ENCODE measurements at regions not wholly inside any gene's neighbourhood (a gene's known extent, or its start where the extent isn't known, plus 50 kb on each side); places are given as distances from the start of the nearest gene placed in this dataset.
"Not testable (repeated sequence)": the region's sequence is repeated elsewhere in the genome, so short reads cannot be mapped to it uniquely, and the experiment has no call there.

DNA sequence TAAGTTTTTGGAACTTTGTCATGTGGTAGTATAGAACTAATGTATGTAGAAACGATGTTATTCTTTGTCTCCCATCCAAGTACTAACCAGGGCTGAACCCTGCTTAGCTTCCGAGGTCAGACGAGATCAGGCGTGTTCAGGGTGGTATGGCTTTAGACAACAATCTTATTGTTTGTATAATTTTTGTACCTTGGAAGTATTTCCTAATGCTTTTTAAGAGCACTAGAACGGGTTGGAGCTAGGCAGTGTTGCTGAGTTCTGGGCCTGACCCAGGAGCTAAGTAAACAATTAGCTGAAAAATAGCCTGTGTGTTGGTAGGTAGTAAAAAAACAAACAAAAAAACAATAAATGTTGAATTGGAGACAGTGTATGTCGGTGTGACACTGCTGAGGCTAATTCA, 244.3 kb downstream of the EMP1 start:
- DNase-seq (ENCODE audit: low read depth in 3 of 3), result no peak

- DNase-seq (ENCODE audit: low read depth in 3 of 3), result no peak
Measured at GRCh38 chr12:13437541-13437940, 241.0 kb downstream of the EMP1 start.

DNA sequence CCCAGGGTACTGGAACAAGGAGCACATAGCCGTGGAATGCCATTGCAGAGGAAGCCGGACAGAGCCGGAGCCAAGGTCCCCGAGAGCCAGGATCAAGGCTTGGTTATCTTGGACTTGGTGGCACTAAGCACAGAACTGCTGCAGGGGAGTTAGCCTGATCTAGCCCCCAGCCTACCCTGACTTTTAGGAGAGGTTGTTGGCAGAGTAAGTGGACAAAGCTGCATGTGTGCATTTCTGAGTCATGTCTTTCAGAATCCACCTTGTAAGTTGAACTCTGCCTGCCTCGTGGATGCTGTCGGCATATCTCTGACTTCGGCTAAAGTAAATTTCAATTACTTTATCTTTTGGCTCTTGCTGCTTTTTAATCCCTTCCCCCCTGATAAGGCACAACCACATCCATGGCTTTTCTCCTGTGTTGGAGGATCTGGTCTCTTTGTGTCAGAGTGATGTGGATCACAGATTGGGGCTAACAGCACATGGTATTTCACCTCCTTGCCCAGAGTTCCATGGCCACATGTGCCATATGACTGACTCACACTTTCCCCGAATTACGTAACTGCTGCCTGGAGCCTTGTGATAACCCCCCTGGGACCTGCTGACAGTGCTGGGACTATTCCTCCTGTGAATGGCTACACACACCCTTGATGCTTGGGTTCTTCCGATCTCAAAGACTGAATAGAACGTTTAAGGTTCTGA, 240.3 kb downstream of the EMP1 start:
- DNase-seq (ENCODE audit: low read depth in 3 of 3), result no peak

DNA sequence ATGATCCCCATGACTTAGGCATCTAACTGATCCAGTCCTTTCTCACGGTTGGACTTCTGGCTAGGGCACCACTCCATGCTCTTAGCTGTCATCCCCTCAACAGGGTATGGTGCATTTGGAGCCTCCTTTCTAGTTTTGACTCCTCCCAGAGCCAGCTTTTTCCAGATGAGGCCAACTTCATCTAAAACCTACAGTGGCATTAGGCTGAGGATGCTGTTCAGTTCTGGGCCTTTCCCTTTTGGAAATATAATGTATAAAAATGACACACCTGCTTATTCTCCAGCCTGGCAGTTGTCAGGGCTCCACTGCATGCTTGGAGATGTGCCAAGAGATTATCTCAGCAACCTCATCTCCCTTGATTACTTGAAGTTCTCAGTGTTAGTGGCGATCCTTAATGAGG, 239.7 kb downstream of the EMP1 start:
- no peak for DNase-seq (ENCODE audit: low read depth in 3 of 3)

DNA sequence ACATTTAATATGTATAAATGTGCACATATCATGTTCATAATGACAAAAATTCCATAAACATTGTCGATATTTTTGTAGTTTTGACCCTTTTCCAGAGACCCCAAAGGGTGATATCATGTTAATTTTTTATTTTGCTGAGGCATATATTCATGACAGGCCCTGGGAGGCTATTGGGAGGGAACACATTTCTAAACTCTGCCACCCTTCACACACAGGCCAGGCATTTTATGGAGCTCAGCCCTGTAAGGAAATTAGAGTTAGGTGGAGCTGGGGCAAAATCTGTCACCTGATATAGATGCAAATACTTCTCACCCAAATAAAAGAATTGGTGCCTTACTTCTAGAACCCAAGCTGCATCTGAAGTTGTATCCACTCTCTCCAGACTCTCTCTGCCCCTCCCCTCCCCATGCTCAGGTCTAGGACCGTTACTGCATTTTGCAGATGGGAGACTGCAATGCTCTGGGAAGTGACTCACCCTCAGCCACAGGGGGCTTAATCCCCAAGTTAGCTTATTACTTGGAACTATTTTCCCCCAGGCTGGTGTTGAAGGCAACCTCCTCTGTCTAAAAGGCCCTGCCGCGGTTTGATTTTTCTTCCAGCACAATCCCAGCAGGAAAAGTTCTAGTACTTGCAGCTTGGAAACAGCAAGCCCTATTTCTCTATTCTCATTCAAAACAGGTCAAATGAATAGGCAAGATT, 238.9 kb downstream of the EMP1 start:
- no peak for DNase-seq (ENCODE audit: low read depth in 3 of 3)

DNA sequence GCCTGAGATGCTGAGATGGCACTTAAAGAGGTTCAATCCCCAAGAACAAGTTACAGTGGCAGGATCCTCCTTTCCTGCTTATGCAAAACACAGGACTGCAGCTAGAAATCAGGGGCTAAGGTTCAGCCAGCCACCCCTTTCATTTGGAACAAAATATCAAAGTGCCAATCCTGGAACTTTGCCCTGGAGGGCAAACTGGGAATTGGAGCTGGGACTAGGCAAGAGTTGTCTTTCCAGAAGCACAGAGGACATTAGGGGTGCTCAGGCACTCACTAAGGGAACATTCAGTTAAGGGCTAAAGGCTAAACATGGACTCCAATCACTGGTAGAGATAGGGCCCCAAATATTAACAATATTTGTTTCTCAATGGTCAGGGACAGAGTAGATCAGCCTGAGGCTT, 237.2 kb downstream of the EMP1 start:
- DNase-seq (ENCODE audit: low read depth in 3 of 3), result no peak

GRCh38 chr12:13431041-13431440, 234.5 kb downstream of the EMP1 start:
- no peak for DNase-seq (ENCODE audit: low read depth in 3 of 3)

- no peak for DNase-seq (ENCODE audit: low read depth in 3 of 3)
Measured at GRCh38 chr12:13428538-13429265, 232.2 kb downstream of the EMP1 start.

DNA sequence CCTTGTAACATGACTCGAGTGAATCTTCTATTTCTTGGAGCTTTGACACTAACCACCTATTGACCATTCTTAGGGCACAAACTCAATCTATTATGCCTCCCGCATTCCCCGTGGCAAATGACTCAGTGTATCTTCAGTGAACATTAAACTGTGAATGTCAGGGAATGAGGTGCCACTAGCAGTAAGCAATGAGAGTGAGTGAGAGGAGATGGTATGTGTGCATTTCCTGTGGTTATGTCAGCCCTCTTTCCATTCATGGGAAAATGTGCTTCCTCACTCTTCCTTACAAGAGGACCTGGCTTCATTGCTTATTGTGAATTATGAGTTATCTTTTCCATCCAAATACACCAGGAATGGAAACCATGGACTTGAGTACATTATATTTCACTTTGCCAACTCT, 229.2 kb downstream of the EMP1 start:
- DNase-seq (ENCODE audit: low read depth in 3 of 3), result no peak

DNA sequence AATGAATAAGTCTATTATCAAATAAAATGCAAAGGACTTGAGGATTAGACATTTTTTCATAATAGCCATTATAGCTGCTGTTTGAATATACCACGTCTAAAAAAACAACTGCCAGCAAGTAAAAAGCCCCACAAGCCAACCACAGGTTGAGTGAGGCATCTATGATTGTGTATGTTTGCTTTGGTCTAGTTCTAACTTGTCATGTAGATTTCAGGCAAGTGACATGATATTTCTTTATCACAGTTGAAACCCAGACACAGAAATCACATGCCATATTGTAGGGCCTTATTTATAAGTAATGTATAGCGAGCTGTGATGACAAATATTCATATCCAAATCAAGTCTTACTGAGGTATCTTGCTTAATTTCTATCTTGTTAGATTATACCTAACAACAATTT, 225.8 kb downstream of the EMP1 start:
- no peak for DNase-seq (ENCODE audit: low read depth in 3 of 3)

GRCh38 chr12:13417516-13417915, 221.0 kb downstream of the EMP1 start:
- DNase-seq (ENCODE audit: low read depth in 3 of 3), result no peak

DNA sequence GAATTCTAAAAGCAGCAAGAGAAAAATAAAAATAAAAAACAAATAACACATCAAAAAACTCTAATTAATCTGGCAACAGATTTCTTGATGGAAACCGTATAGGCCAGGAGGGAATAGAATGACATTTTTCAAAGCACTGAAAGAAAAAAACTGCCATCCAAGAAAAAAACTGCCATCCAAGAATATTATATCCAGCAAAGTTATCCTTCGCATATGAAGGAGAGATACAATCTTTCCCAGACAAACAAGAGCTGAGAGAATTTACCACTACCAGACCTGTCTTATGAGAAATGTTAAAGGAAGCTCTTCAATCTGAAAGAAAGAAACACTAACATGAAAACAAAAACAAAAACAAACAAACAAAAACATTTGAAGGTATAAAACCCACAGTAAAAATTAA, 214.8 kb downstream of the EMP1 start:
- DNase-seq (ENCODE audit: low read depth in 3 of 3), result no peak

DNA sequence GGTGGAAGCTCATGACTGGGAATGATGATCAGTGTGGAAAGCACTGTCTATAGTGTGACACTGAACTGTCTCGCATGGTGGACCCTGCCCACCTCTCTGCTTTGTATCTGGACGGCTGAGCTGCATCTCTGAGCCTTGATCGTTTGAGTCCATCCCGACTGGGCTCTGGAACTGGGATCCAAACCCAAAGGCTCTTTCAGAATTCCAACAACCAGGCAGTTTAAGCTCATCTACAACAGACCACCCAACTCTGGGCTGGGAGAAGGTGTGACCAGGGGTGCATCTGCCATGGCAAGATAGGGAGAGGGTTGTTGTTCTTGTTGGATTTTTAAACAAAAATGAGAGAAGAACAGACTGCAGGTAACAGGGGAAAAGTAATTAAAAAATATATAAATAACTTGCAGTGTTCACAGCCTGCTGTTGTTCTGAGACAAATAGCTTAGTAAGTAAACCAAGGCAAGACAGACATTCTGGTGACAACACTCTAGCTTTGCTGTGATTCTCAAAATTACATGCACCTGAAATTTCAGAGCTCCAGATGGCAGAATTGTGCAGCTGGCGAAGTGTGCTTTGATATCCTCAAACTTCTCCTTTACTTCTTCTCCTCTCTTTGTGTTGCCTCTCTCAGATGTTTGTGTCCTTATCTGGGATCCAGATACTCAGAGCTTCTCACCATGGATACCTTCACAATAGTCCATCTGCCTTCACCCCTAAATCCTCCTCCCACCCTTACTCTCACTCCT, 209.6 kb downstream of the EMP1 start:
- no peak for DNase-seq (ENCODE audit: low read depth in 3 of 3)

- DNase-seq (ENCODE audit: low read depth in 3 of 3), result no peak
Measured at GRCh38 chr12:13404631-13405473, 208.3 kb downstream of the EMP1 start.

DNA sequence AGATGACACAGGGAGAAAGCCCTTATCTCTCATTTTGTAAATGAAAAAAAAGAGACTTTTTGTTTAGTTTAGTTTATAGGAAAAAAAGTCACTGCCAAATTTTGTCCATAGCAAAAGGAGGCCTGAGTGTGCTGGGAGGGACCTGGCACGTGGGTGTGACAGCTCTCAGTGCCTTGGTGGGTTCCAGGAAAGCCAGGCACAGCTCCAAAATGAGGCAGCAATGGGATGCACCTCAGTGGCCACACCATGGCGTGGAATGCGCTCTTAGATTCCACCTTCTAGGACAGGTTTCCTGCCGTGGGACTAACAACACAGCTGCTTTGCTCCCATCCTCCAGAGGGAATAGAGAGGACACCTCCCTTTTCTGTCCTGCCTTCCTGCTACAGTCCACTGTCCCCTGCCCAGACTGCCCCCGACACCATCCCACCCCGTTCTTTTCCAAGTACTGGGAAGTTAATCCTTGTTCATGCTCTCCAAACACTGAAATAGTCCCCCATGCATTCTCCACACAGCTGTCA, 207.6 kb downstream of the EMP1 start:
- DNase-seq (ENCODE audit: low read depth in 3 of 3), result no peak

- DNase-seq (ENCODE audit: low read depth in 3 of 3), result not testable (repeated sequence)
Measured at GRCh38 chr12:13391375-13391774, 194.8 kb downstream of the EMP1 start.

GRCh38 chr12:13390918-13391317, 194.4 kb downstream of the EMP1 start:
- no peak for DNase-seq (ENCODE audit: low read depth in 3 of 3)

DNA sequence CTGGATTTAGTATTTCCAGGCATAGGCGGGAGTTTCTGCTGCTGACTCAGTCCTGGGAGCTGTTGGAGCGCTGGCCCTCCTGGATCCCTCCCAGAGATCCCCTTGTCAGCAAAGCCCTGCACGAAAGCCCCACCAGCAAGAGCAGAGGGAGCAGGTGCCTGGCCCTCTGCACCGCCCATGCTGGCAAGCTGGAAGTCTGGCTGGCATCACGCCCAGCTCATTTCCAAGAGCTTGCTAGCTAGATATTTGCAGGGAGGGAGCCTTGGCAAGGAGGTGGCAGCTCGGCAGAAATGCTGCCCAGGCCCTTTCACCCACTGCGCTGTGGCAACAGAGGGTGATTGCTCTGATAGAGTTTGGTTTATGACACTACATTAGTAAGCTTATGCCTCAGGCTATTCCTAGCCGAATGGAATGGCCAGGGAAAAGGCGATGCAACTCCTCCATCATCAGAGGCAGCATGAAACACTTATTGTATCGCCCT, 193.9 kb downstream of the EMP1 start:
- DNase-seq (ENCODE audit: low read depth in 3 of 3), result no peak

DNA sequence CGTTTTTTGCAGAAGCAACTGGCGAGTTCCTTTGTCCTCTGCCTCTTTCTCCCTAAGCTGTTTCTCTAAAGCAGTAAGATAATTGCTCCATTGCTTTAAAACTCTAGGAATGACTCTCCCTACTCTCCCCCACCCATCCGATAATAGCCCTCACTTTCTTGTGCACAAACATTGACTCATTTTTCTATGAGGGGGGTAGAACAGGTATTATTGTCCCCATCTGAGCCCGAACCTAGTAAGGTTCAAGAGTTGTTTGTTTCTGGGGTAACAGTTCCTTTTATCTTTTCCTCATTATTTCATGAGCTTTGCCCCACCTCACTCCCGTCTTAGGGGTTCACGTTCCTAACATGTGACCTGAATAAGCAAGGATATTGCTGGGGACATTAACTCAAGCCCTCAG, 190.6 kb downstream of the EMP1 start:
- no peak for DNase-seq (ENCODE audit: low read depth in 3 of 3)

DNA sequence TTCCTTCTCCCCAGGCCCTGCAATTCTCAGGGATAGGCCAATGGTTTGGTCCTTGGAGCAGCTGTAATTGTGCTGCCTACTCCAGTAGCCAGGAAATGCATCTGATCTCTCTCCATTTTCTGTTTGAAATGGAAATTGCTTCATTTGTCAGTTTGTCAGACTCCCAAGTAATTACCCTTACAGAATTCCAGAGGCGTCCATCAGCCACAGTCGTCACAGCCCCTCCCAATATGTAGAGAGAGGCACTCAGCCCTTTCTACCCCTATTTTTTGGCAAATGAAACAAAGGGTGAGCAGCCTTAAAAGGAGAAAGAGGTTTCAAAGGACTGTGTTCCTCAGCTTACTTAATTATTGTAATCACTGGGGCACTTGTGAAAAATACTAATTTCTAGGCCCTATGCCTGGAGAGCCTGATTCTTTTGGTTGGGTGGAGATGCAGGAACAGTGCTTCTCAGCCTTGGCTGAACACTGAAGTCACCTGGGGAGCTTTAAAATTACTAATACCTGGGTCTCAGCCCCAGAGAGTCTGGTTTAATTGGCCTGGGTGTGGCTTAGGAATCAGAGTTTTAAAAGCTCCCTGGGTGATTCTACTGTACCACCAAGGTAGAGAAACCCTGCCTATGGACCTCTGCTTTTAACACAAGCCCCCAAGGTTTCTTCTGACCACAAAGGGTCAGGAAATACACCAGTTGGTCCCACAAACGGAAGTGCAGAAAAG, 190.0 kb downstream of the EMP1 start:
- no peak for DNase-seq (ENCODE audit: low read depth in 3 of 3)

Data from stimulated activated CD4-positive, alpha-beta T cell treated with anti-CD3 and anti-CD28 coated beads, TNF-alpha, amount 100 ng/mL, for 4 hours (primary cell).